Sigmoid colon (tissue), 4 donors: ENCODE measurements at regions not wholly inside any gene's neighbourhood (a gene's known extent, or its start where the extent isn't known, plus 50 kb on each side); places are given as distances from the start of the nearest gene placed in this dataset.

ENCODE experiments used
- CTCF ChIP-seq, 4 experiments: fragments of 450-650 bp in 3 of 4; fragments of 200-600 bp in 1 of 4; IDR thresholded peaks; one replicate each; pipeline ENCODE4 v1.5.1; 2016 to 2019; ENCODE audit warnings: antibody characterized with exemption in 4 of 4, mild to moderate bottlenecking in 3 of 4, moderate library complexity in 2 of 4
- POLR2A ChIP-seq, 2 donors: fragments of 450-650 bp; IDR thresholded peaks; one replicate each; pipeline ENCODE4 v1.6.1; 2016; ENCODE audit warnings: antibody characterized with exemption in 2 of 2, mild to moderate bottlenecking in 2 of 2, moderate library complexity in 2 of 2
- POLR2AphosphoS5 ChIP-seq, 4 donors: sonication (generic); formaldehyde crosslinking; IDR thresholded peaks; one replicate each; pipeline ENCODE4 v1.6.1; 2017; ENCODE audit warnings: antibody characterized with exemption in 4 of 4

GRCh38 chr2:208726242-208726641 lies 319.6 kb downstream of the PTH2R start:
- TF ChIP-seq CTCF (IDR thresholded peaks at IDR 0.05) (no peak), POLR2AphosphoS5 (IDR thresholded peaks at IDR 0.05) (no peak), POLR2A (IDR thresholded peaks at IDR 0.05) (no peak)
